Spleen (tissue), 7 donors: ENCODE measurements at regions not wholly inside any gene's neighbourhood (a gene's known extent, or its start where the extent isn't known, plus 50 kb on each side); places are given as distances from the start of the nearest gene placed in this dataset.

ENCODE experiments used
- POLR2A ChIP-seq, 3 donors: fragments of 450-650 bp; IDR thresholded peaks; one replicate each; pipeline ENCODE4 v1.5.1; 2017; ENCODE audit warnings: antibody characterized with exemption in 3 of 3, mild to moderate bottlenecking in 1 of 3
- POLR2AphosphoS5 ChIP-seq, 3 donors: sonication (generic); formaldehyde crosslinking; IDR thresholded peaks; one replicate each; pipeline ENCODE4 v1.5.1; 2017; ENCODE audit warnings: antibody characterized with exemption in 3 of 3
- TF ChIP-seq, protein P1 (sequence below), 11 experiments: fragments of 200-600 bp in 7 of 11; fragments of 450-650 bp in 4 of 11; sonication (generic) in 4 of 11; IDR thresholded peaks in 8 of 11; conservative IDR thresholded peaks in 3 of 11; 1 replicate in 7 of 11; 2 replicates in 4 of 11; pipeline versions ENCODE4 v1.4.0 to v1.8.0; 2016 to 2021; ENCODE audit warnings: antibody characterized with exemption in 11 of 11, inconsistent platforms in 4 of 11, mild to moderate bottlenecking in 1 of 11
- donor health status: DM: no; HTN: no; CAD: no; lungs with moderate emphysema.
- donor health status: DM: no; HTN: no; CAD: no.
- donor health status: DM: no; HTN: no; CAD: no.

DNA sequence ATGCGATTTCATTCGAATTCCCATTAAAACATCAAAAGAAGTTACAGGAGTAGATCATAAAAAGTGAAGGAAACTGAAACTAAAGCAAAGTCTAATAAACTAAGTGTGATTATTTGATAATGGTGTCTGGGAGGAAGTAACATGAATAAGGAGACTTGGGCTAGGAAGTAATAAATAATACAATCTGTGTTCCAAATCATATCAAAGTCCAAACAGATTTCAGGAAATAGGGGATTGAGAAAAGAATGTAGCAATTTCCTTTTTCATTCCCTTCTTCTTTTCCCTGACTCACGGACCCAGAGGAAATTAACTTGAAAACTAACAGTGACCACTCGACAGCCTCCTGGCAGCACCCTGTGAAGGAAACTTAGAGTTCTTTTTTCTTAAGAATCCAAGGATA is 758.4 kb upstream of the GCFC2 start:
- TF ChIP-seq, protein P1, sequence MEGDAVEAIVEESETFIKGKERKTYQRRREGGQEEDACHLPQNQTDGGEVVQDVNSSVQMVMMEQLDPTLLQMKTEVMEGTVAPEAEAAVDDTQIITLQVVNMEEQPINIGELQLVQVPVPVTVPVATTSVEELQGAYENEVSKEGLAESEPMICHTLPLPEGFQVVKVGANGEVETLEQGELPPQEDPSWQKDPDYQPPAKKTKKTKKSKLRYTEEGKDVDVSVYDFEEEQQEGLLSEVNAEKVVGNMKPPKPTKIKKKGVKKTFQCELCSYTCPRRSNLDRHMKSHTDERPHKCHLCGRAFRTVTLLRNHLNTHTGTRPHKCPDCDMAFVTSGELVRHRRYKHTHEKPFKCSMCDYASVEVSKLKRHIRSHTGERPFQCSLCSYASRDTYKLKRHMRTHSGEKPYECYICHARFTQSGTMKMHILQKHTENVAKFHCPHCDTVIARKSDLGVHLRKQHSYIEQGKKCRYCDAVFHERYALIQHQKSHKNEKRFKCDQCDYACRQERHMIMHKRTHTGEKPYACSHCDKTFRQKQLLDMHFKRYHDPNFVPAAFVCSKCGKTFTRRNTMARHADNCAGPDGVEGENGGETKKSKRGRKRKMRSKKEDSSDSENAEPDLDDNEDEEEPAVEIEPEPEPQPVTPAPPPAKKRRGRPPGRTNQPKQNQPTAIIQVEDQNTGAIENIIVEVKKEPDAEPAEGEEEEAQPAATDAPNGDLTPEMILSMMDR (IDR thresholded peaks at IDR 0.05 in 8 of 11, conservative IDR thresholded peaks at IDR 0.05 in 3 of 11), result no peak
- TF ChIP-seq POLR2AphosphoS5 (IDR thresholded peaks at IDR 0.05) (no peak), POLR2A (IDR thresholded peaks at IDR 0.05) (no peak)
